Spleen (tissue), 7 donors: ENCODE measurements at regions not wholly inside any gene's neighbourhood (a gene's known extent, or its start where the extent isn't known, plus 50 kb on each side); places are given as distances from the start of the nearest gene placed in this dataset.

Source experiments
- POLR2A ChIP-seq, 3 donors: fragments of 450-650 bp; IDR thresholded peaks; one replicate each; pipeline ENCODE4 v1.5.1; 2017; ENCODE audit warnings: antibody characterized with exemption in 3 of 3, mild to moderate bottlenecking in 1 of 3
- POLR2AphosphoS5 ChIP-seq, 3 donors: sonication (generic); formaldehyde crosslinking; IDR thresholded peaks; one replicate each; pipeline ENCODE4 v1.5.1; 2017; ENCODE audit warnings: antibody characterized with exemption in 3 of 3
- TF ChIP-seq, protein P1 (sequence below), 11 experiments: fragments of 200-600 bp in 7 of 11; fragments of 450-650 bp in 4 of 11; sonication (generic) in 4 of 11; IDR thresholded peaks in 8 of 11; conservative IDR thresholded peaks in 3 of 11; 1 replicate in 7 of 11; 2 replicates in 4 of 11; pipeline versions ENCODE4 v1.4.0 to v1.8.0; 2016 to 2021; ENCODE audit warnings: antibody characterized with exemption in 11 of 11, inconsistent platforms in 4 of 11, mild to moderate bottlenecking in 1 of 11
- donor health status: DM: no; HTN: no; CAD: no; lungs with moderate emphysema.
- donor health status: DM: no; HTN: no; CAD: no.
- donor health status: DM: no; HTN: no; CAD: no.

DNA sequence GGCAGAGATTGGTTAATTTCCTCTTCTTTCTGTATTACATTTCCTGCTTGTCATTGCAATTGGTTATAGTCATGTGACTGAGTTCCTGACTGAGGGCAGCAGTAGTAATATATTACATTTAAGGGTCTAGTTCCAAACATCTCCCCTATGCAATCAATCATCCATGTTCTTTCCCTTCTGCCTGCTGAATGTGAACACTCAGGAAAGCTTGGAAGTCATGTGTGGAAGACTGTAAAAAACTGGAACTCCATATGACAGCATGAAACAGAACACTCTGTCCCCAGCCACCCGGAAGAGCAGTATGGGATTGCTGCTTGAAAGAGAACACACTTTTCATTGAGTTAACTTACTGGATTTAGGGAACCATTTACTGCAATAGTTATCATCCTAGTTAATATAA is 459.7 kb upstream of the SEMA3A start:
- TF ChIP-seq, protein P1, sequence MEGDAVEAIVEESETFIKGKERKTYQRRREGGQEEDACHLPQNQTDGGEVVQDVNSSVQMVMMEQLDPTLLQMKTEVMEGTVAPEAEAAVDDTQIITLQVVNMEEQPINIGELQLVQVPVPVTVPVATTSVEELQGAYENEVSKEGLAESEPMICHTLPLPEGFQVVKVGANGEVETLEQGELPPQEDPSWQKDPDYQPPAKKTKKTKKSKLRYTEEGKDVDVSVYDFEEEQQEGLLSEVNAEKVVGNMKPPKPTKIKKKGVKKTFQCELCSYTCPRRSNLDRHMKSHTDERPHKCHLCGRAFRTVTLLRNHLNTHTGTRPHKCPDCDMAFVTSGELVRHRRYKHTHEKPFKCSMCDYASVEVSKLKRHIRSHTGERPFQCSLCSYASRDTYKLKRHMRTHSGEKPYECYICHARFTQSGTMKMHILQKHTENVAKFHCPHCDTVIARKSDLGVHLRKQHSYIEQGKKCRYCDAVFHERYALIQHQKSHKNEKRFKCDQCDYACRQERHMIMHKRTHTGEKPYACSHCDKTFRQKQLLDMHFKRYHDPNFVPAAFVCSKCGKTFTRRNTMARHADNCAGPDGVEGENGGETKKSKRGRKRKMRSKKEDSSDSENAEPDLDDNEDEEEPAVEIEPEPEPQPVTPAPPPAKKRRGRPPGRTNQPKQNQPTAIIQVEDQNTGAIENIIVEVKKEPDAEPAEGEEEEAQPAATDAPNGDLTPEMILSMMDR (IDR thresholded peaks at IDR 0.05 in 8 of 11, conservative IDR thresholded peaks at IDR 0.05 in 3 of 11): no peak
- TF ChIP-seq POLR2AphosphoS5 (IDR thresholded peaks at IDR 0.05): no peak
- TF ChIP-seq POLR2A (IDR thresholded peaks at IDR 0.05): no peak
